ENCODE measurements at regions not wholly inside any gene's neighbourhood (a gene's known extent, or its start where the extent isn't known, plus 50 kb on each side); places are given as distances from the start of the nearest gene placed in this dataset.

GRCh38 chr2:147133286-147133908 lies 711.4 kb upstream of the ACVR2A start:
- Mint-ChIP-seq H3K9me3 (no peaks in the 10 kb centered on the region), H3K36me3 (ENCODE audit: low read depth) (no peaks in the 10 kb centered on the region), H3K27ac (no peak overlapping the region), H3K27me3 (ENCODE audit: insufficient read depth, low read depth, poor library complexity) (no peaks in the 10 kb centered on the region), H3K4me3 (no peak overlapping the region), H3K4me1 (no peaks in the 10 kb centered on the region; the same call in 1 of the 3 replicates)
- no peak overlapping the region for H3K27ac ChIP-seq (ENCODE audit: low read depth)
- DNase-seq (ENCODE audit: low spot score) (no peak), ATAC-seq (no peak)
- H4K20me1 ChIP-seq (replicated peaks; ENCODE audit: insufficient read depth), result no peaks in the 10 kb centered on the region
- H2AFZ ChIP-seq, result no peak overlapping the region
- H3K4me3 ChIP-seq, result no peak overlapping the region
- no peaks in the 10 kb centered on the region for H3K36me3 ChIP-seq (ENCODE audit: insufficient read depth)
- no peaks in the 10 kb centered on the region for H3K4me1 ChIP-seq (ENCODE audit: insufficient read depth)
- no peak overlapping the region for H3K4me2 ChIP-seq
- H3K27me3 ChIP-seq (ENCODE audit: insufficient read depth), result no peaks in the 10 kb centered on the region
- no peaks in the 10 kb centered on the region for H3F3A ChIP-seq (replicated peaks; ENCODE audit: low read depth)
- H3K79me2 ChIP-seq (replicated peaks; ENCODE audit: insufficient read depth), result no peaks in the 10 kb centered on the region
- H3K9me2 ChIP-seq (ENCODE audit: insufficient read depth), result no peaks in the 10 kb centered on the region
- TF ChIP-seq EZH2phosphoT487 (IDR thresholded peaks at IDR 0.05; ENCODE audit: unreplicated experiment), result no peak
- no peak for TF ChIP-seq POLR2AphosphoS5 (IDR thresholded peaks at IDR 0.05; ENCODE audit: low read depth)
- TF ChIP-seq ZNF331 (CRISPR knock-in tag; IDR thresholded peaks at IDR 0.05; ENCODE audit: low read depth), result no peak
- no peak for TF ChIP-seq ETS1 (IDR thresholded peaks at IDR 0.05)
- no peak for TF ChIP-seq STAT1 (IDR thresholded peaks at IDR 0.05; ENCODE audit: unreplicated experiment)
- no peak for TF ChIP-seq JUNB (IDR thresholded peaks at IDR 0.05; ENCODE audit: unreplicated experiment)
- TF ChIP-seq NANOG (IDR thresholded peaks at IDR 0.05; ENCODE audit: borderline replicate concordance), result no peak
- TF ChIP-seq CREB1 (CRISPR knock-in tag; IDR thresholded peaks at IDR 0.05; ENCODE audit: low read depth), result no peak
- no peak for TF ChIP-seq ZNF114 (CRISPR knock-in tag; IDR thresholded peaks at IDR 0.05)
- TF ChIP-seq ZNF462 (CRISPR knock-in tag; IDR thresholded peaks at IDR 0.05), result no peak
- TF ChIP-seq REST (IDR thresholded peaks at IDR 0.05; ENCODE audit: unreplicated experiment), result no peak
- TF ChIP-seq EZH2 (IDR thresholded peaks at IDR 0.05; ENCODE audit: low read depth, unreplicated experiment), result no peak
- TF ChIP-seq CTCF (conservative IDR thresholded peaks at IDR 0.05; ENCODE audit: low read depth in 2 of 2), result no peak

Measured in GM23338 (cell line).